HFF-Myc (cell line): ENCODE measurements at regions not wholly inside any gene's neighbourhood (a gene's known extent, or its start where the extent isn't known, plus 50 kb on each side); places are given as distances from the start of the nearest gene placed in this dataset.

Source experiments
- DNase-seq: peaks from one replicate; pipeline ENCODE4 v3.0.0-alpha.2; 2011; ENCODE audit warnings: low read depth; ENCODE audit errors: extremely low read depth
- H3K4me3 ChIP-seq: replicated peaks from 2 replicates; pipeline ENCODE4 v1.5.1; 2011; ENCODE audit warnings: low read depth, mild to moderate bottlenecking, control low read depth, low read length
- CTCF ChIP-seq: IDR thresholded peaks from 2 replicates; pipeline ENCODE4 v1.5.1; 2012; ENCODE audit warnings: mild to moderate bottlenecking, low read depth, low read length, control low read depth; ENCODE audit errors: missing control alignments

GRCh38 chr3:70861234-70861633 is 548.8 kb upstream of the MDFIC2 start:
- no peak overlapping the region for H3K4me3 ChIP-seq
- DNase-seq: no peak
- TF ChIP-seq CTCF: no peak

GRCh38 chr3:70857916-70858315 is 545.5 kb upstream of the MDFIC2 start:
- H3K4me3 ChIP-seq: no peak overlapping the region
- no peak for TF ChIP-seq CTCF
- no peak for DNase-seq

GRCh38 chr3:70856414-70857162 is 544.1 kb upstream of the MDFIC2 start:
- DNase-seq: no peak
- H3K4me3 ChIP-seq: no peak overlapping the region
- TF ChIP-seq CTCF: no peak

- H3K4me3 ChIP-seq: no peak overlapping the region
- no peak for DNase-seq
- TF ChIP-seq CTCF: no peak
Observed at GRCh38 chr3:70855149-70855548, 542.7 kb upstream of the MDFIC2 start.

- no peak for TF ChIP-seq CTCF
- no peak for DNase-seq
- no peak overlapping the region for H3K4me3 ChIP-seq
Observed at GRCh38 chr3:70854108-70854507, 541.7 kb upstream of the MDFIC2 start.

- TF ChIP-seq CTCF: no peak
- no peak for DNase-seq
- H3K4me3 ChIP-seq: no peak overlapping the region
Observed at GRCh38 chr3:70853161-70853944, 540.9 kb upstream of the MDFIC2 start.
